NCI-H1048 (cell line): ENCODE measurements at regions not wholly inside any gene's neighbourhood (a gene's known extent, or its start where the extent isn't known, plus 50 kb on each side); places are given as distances from the start of the nearest gene placed in this dataset.

ENCODE experiments used
- DNase-seq: peaks from one replicate; lab custom pipeline; 2025; lab: John Stamatoyannopoulos, UW

- DNase-seq = no peak
These were observed 381.2 kb upstream of the IGFBP7 start for GRCh38 chr4:57491388-57491787.

- DNase-seq = no peak
These were observed 380.5 kb upstream of the IGFBP7 start for GRCh38 chr4:57490520-57491255.

GRCh38 chr4:57488366-57489162 is 378.4 kb upstream of the IGFBP7 start:
- peak; percentile 34 for DNase-seq

GRCh38 chr4:57475424-57475823 is 365.2 kb upstream of the IGFBP7 start:
- no peak for DNase-seq

GRCh38 chr4:57465321-57466056 is 355.3 kb upstream of the IGFBP7 start:
- no peak for DNase-seq

GRCh38 chr4:57462843-57463242 is 352.7 kb upstream of the IGFBP7 start:
- DNase-seq = no peak

GRCh38 chr4:57460967-57461366 is 350.8 kb upstream of the IGFBP7 start:
- no peak for DNase-seq

GRCh38 chr4:57448901-57449300 is 338.7 kb upstream of the IGFBP7 start:
- no peak for DNase-seq

- DNase-seq = no peak
These were observed 338.3 kb upstream of the IGFBP7 start for GRCh38 chr4:57448452-57448851.

- no peak for DNase-seq
These were observed 336.1 kb upstream of the IGFBP7 start for GRCh38 chr4:57446266-57446665.

- DNase-seq = no peak
These were observed 335.5 kb upstream of the IGFBP7 start for GRCh38 chr4:57445686-57446085.

GRCh38 chr4:57444671-57445070 is 334.5 kb upstream of the IGFBP7 start:
- DNase-seq = no peak

GRCh38 chr4:57443787-57444186 is 333.6 kb upstream of the IGFBP7 start:
- DNase-seq = no peak

- DNase-seq = no peak
These were observed 333.1 kb upstream of the IGFBP7 start for GRCh38 chr4:57443308-57443707.

- peak; percentile 23 for DNase-seq
These were observed 332.7 kb upstream of the IGFBP7 start for GRCh38 chr4:57442831-57443291.

GRCh38 chr4:57442241-57442640 is 332.1 kb upstream of the IGFBP7 start:
- no peak for DNase-seq

GRCh38 chr4:57437649-57438048 is 327.5 kb upstream of the IGFBP7 start:
- DNase-seq = no peak

- no peak for DNase-seq
These were observed 325.1 kb upstream of the IGFBP7 start for GRCh38 chr4:57435300-57435699.

- no peak for DNase-seq
These were observed 320.5 kb upstream of the IGFBP7 start for GRCh38 chr4:57430726-57431125.

- peak; percentile 70 for DNase-seq
These were observed 316.7 kb upstream of the IGFBP7 start for GRCh38 chr4:57426779-57427395.

GRCh38 chr4:57425610-57426009 is 315.4 kb upstream of the IGFBP7 start:
- DNase-seq = no peak

- no peak for DNase-seq
These were observed 314.2 kb upstream of the IGFBP7 start for GRCh38 chr4:57424232-57424897.
